IPS DF 6.9 (cell line): ENCODE measurements at regions not wholly inside any gene's neighbourhood (a gene's known extent, or its start where the extent isn't known, plus 50 kb on each side); places are given as distances from the start of the nearest gene placed in this dataset.
A peak's percentile ranks its signal among the peaks of the same experiment; 100 is the strongest.
"Not testable (repeated sequence)": the region's sequence is repeated elsewhere in the genome, so short reads cannot be mapped to it uniquely, and the experiment has no call there.

ENCODE experiments used
- DNase-seq: peaks from one replicate; pipeline ENCODE4 v3.0.0-alpha.2; 2013; ENCODE audit warnings: low read depth, low spot score
- H3K27ac ChIP-seq: one replicate; pipeline ENCODE4 v1.5.1; 2013; ENCODE audit warnings: low read length, control low read depth
- H3K27me3 ChIP-seq: 2 replicates; pipeline ENCODE4 v1.6.1; 2013; ENCODE audit warnings: mild to moderate bottlenecking, low read length; ENCODE audit not compliant: control insufficient read depth, insufficient read depth
- H3K36me3 ChIP-seq: 2 replicates; pipeline ENCODE4 v1.6.1; 2013; ENCODE audit warnings: low read length; ENCODE audit not compliant: control insufficient read depth, insufficient read depth
- H3K4me1 ChIP-seq: 2 replicates; pipeline ENCODE4 v1.6.1; 2013; ENCODE audit warnings: low read length; ENCODE audit not compliant: control insufficient read depth, insufficient read depth
- H3K4me3 ChIP-seq: 2 replicates; pipeline ENCODE4 v1.5.1; 2013; ENCODE audit warnings: mild to moderate bottlenecking, low read length
- H3K9me3 ChIP-seq: 2 replicates; pipeline ENCODE4 v1.6.1; 2013; ENCODE audit warnings: low read length, inconsistent platforms; ENCODE audit not compliant: control insufficient read depth, insufficient read depth
- WGBS: extraction: QIAGEN DNeasy Blood & Tissue Kit; methylation state at CpG from one replicate; pipeline ENCODE4 v1.1.7; 2013; ENCODE audit warnings: mixed read lengths, missing lambda C conversion rate; ENCODE audit not compliant: insufficient read length, insufficient coverage; 5-methylcytosine and 5-hydroxymethylcytosine counted together

- Histone ChIP-seq H3K27ac (no peak overlapping the region), H3K4me3 (no peak overlapping the region), H3K4me1 (no peaks in the 10 kb centered on the region), H3K27me3 (no peaks in the 10 kb centered on the region), H3K9me3 (no peaks in the 10 kb centered on the region), H3K36me3 (no peaks in the 10 kb centered on the region)
- no peak for DNase-seq
- WGBS: no CpG with 5 or more reads among the region's 4 CpGs
Measured at GRCh38 chr5:107753427-107753826, 82.7 kb upstream of the EFNA5 start.

GRCh38 chr5:107744418-107745330 lies 73.9 kb upstream of the EFNA5 start:
- WGBS: no CpG with 5 or more reads among the region's 5 CpGs
- H3K27me3 ChIP-seq: no peaks in the 10 kb centered on the region
- no peak overlapping the region for H3K27ac ChIP-seq
- H3K4me1 ChIP-seq: peaks cover 3% of the 10 kb centered on the region; the same call in 1 of the 2 replicates
- H3K9me3 ChIP-seq: no peaks in the 10 kb centered on the region
- no peak overlapping the region for H3K4me3 ChIP-seq
- H3K36me3 ChIP-seq: no peaks in the 10 kb centered on the region
- peak; percentile 20 for DNase-seq

DNA sequence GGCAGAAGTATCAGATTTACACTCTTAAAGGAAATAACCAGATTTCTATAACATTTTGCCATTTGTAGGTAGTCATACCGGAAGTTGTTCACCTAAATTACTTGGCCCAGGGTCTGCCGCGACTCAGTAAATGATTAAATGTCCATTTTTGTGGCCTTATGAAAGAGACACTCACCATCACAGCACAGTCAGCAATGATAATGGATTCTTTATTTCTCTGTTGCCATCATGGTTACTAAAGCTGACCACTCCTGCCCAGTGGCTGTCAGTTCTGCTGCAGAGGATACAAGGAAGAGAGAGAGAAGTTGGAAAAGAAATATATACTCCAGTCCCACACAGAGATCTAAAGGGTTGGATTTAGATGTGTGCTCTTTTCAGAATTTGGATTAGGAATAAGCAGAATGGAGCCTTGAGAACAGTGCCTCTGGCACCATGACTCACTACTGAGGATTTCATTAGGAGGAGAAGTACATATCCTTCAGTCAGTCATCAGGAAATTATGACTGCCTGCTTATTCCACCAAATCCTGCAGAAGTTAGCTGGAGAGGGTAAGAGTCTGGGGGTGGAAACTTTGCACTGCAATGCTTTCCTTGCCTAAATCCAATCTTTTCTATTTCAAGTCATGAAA lies 72.8 kb upstream of the EFNA5 start:
- no peak overlapping the region for H3K4me3 ChIP-seq
- WGBS: no CpG with 5 or more reads among the region's 3 CpGs
- H3K36me3 ChIP-seq: no peaks in the 10 kb centered on the region
- H3K27me3 ChIP-seq: no peaks in the 10 kb centered on the region
- H3K4me1 ChIP-seq: peaks cover 3% of the 10 kb centered on the region; the same call in 1 of the 2 replicates
- no peak for DNase-seq
- H3K9me3 ChIP-seq: no peaks in the 10 kb centered on the region
- H3K27ac ChIP-seq: no peak overlapping the region

- no peaks in the 10 kb centered on the region for H3K9me3 ChIP-seq
- H3K4me1 ChIP-seq: no peaks in the 10 kb centered on the region
- H3K27me3 ChIP-seq: no peaks in the 10 kb centered on the region
- H3K4me3 ChIP-seq: no peak overlapping the region
- DNase-seq: no peak
- no peaks in the 10 kb centered on the region for H3K36me3 ChIP-seq
- no peak overlapping the region for H3K27ac ChIP-seq
- WGBS: no CpG with 5 or more reads among the region's 3 CpGs
Measured at GRCh38 chr5:107739661-107740060, 68.9 kb upstream of the EFNA5 start.

DNA sequence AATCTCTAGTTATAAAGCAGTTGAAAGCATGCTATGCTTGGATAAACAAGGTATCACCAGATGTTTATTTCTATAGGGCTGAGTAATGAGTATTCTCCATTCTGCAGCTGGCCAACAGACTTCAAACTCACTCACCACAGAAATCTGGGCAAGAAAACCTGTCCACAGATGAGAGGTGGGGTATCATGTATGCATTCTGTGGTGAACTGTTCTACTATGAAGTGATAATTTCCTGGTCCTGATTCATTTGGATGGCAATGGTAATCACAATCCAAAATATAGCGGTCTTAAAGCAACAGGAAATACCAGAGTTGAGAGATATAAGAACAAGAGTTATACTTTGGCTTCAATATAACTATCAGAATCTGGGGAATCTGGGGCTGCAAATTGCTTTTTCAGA lies 65.9 kb upstream of the EFNA5 start:
- no peak for DNase-seq

GRCh38 chr5:107736089-107736488 lies 65.4 kb upstream of the EFNA5 start:
- no CpG with 5 or more reads among the region's 2 CpGs for WGBS
- H3K4me3 ChIP-seq, H3K9me3 ChIP-seq, H3K27me3 ChIP-seq, H3K27ac ChIP-seq, H3K36me3 ChIP-seq, DNase-seq, H3K4me1 ChIP-seq: not testable (repeated sequence)

More for the DNA sequence above, 65.9 kb upstream of the EFNA5 start:
- Histone ChIP-seq H3K4me3 (no peak overlapping the region), H3K36me3 (no peaks in the 10 kb centered on the region), H3K9me3 (no peaks in the 10 kb centered on the region), H3K4me1 (no peaks in the 10 kb centered on the region), H3K27ac (no peak overlapping the region), H3K27me3 (no peaks in the 10 kb centered on the region)
- WGBS: no CpG with 5 or more reads among the region's 1 CpG

DNA sequence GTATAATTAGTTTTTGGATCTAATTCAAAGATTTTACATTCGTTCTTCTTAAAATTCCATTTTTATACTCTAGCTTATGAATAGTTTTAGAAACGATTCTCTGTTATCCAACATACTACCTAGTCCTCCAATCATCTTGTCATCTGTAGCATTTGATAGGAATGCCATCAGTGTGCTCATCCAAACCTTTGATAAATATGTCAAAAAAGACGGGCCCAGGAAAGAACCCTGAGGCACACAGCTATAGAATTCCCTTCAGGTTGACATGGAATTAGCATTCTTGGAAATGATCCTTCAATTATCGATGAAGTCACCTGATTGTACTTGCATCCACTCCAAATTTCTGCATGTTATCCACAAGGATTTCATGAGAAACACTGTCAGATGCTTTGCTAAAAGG lies 64.8 kb upstream of the EFNA5 start:
- H3K4me1 ChIP-seq: no peaks in the 10 kb centered on the region
- no peak for DNase-seq
- H3K27ac ChIP-seq: no peak overlapping the region
- no peaks in the 10 kb centered on the region for H3K36me3 ChIP-seq
- H3K4me3 ChIP-seq: no peak overlapping the region
- no peaks in the 10 kb centered on the region for H3K27me3 ChIP-seq
- no CpG with 5 or more reads among the region's 4 CpGs for WGBS
- no peaks in the 10 kb centered on the region for H3K9me3 ChIP-seq

DNA sequence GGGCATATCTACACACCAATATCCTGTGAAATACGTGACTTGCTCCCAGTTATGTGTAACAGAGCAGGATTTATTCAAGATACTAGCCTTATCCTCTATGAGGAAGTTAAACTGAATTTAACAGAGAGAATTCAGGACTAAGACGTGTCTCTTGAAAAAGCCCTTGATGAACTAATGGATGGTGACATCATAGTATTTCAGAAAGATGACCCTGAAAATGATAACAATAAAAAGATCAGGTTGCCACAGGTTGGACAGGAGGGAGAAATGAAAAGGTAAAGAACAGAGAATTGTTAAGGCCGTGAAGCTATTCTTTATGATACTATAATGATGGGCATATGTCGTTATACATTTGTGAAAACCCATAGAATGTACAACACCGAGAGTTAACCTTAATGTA lies 56.2 kb upstream of the EFNA5 start:
- DNase-seq: no peak
- no CpG with 5 or more reads among the region's 5 CpGs for WGBS
- H3K27ac ChIP-seq: no peak overlapping the region
- H3K4me3 ChIP-seq: no peak overlapping the region
- H3K27me3 ChIP-seq: no peaks in the 10 kb centered on the region
- no peaks in the 10 kb centered on the region for H3K36me3 ChIP-seq
- no peaks in the 10 kb centered on the region for H3K9me3 ChIP-seq
- no peaks in the 10 kb centered on the region; the same call in 1 of the 2 replicates for H3K4me1 ChIP-seq

DNA sequence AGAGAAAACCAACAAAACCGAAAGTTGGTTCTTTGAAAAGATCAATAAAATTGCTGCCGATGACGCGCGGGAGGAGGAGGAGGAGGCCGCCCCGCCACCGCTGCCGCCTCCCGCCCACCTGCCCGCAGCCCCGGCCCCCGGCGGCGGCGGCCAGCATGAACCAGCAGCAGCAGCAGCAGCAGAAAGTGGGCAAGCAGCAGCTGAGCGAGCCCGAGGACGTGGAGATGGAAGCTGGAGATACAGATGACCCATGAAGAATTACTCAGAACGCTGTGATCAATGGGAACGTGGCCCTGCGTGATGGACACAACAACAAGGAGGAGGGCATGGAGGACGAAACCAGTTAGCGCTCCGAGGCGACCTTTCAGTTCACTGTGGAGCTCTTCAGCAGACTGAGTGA lies 53.9 kb upstream of the EFNA5 start:
- no CpG with 5 or more reads among the region's 26 CpGs for WGBS

GRCh38 chr5:107721241-107721640 lies 50.5 kb upstream of the EFNA5 start:
- H3K27me3 ChIP-seq, H3K27ac ChIP-seq, H3K4me1 ChIP-seq, H3K4me3 ChIP-seq, DNase-seq, H3K36me3 ChIP-seq, H3K9me3 ChIP-seq: not testable (repeated sequence)

More for the DNA sequence above, 53.9 kb upstream of the EFNA5 start:
- Histone ChIP-seq H3K27me3 (no peaks in the 10 kb centered on the region), H3K36me3 (no peaks in the 10 kb centered on the region), H3K27ac (no peak overlapping the region), H3K9me3 (no peaks in the 10 kb centered on the region), H3K4me1 (no peaks in the 10 kb centered on the region; the same call in 1 of the 2 replicates), H3K4me3 (no peak overlapping the region)
- DNase-seq: no peak
